ENCODE measurements at regions not wholly inside any gene's neighbourhood (a gene's known extent, or its start where the extent isn't known, plus 50 kb on each side); places are given as distances from the start of the nearest gene placed in this dataset.

GRCh38 chr17:28256881-28257280 is 62.1 kb upstream of the TMEM97 start (continued):
- TF ChIP-seq REST (IDR thresholded peaks at IDR 0.05; ENCODE audit: unreplicated experiment), result no peak
- TF ChIP-seq ZNF114 (CRISPR knock-in tag; IDR thresholded peaks at IDR 0.05), result no peak
- no peak for TF ChIP-seq POLR2AphosphoS5 (IDR thresholded peaks at IDR 0.05; ENCODE audit: low read depth)
- no peak for TF ChIP-seq CTCF (conservative IDR thresholded peaks at IDR 0.05; ENCODE audit: low read depth in 2 of 2)

- Histone ChIP-seq H3K79me2 (replicated peaks; ENCODE audit: insufficient read depth) (no peaks in the 10 kb centered on the region), H2AFZ (no peak overlapping the region), H3K4me1 (ENCODE audit: insufficient read depth) (no peaks in the 10 kb centered on the region), H3K4me2 (no peak overlapping the region), H3K9me2 (ENCODE audit: insufficient read depth) (peaks cover 14% of the 10 kb centered on the region; the same call in 1 of the 2 replicates), H3K27ac (ENCODE audit: low read depth) (no peak overlapping the region), H4K20me1 (replicated peaks; ENCODE audit: insufficient read depth) (no peaks in the 10 kb centered on the region), H3K4me3 (no peak overlapping the region), H3K27me3 (ENCODE audit: insufficient read depth) (no peaks in the 10 kb centered on the region), H3F3A (replicated peaks; ENCODE audit: low read depth) (no peaks in the 10 kb centered on the region), H3K36me3 (ENCODE audit: insufficient read depth) (peaks cover 10% of the 10 kb centered on the region; the same call in 1 of the 2 replicates)
- Mint-ChIP-seq H3K36me3 (ENCODE audit: low read depth) (peaks cover 17% of the 10 kb centered on the region), H3K4me1 (peaks cover 2% of the 10 kb centered on the region; the same call in 1 of the 3 replicates), H3K27me3 (ENCODE audit: insufficient read depth, low read depth, poor library complexity) (peaks cover 4% of the 10 kb centered on the region), H3K4me3 (no peak overlapping the region), H3K9me3 (peaks cover 27% of the 10 kb centered on the region), H3K27ac (no peak overlapping the region)
- no peak for ATAC-seq
- no peak for DNase-seq (ENCODE audit: low spot score)
- TF ChIP-seq EZH2 (IDR thresholded peaks at IDR 0.05; ENCODE audit: low read depth, unreplicated experiment), result no peak
- no peak for TF ChIP-seq STAT1 (IDR thresholded peaks at IDR 0.05; ENCODE audit: unreplicated experiment)
- no peak for TF ChIP-seq ZNF114 (CRISPR knock-in tag; IDR thresholded peaks at IDR 0.05)
- TF ChIP-seq POLR2AphosphoS5 (IDR thresholded peaks at IDR 0.05; ENCODE audit: low read depth), result no peak
- no peak for TF ChIP-seq NANOG (IDR thresholded peaks at IDR 0.05; ENCODE audit: borderline replicate concordance)
- no peak for TF ChIP-seq CREB1 (CRISPR knock-in tag; IDR thresholded peaks at IDR 0.05; ENCODE audit: low read depth)
- TF ChIP-seq, protein P1, sequence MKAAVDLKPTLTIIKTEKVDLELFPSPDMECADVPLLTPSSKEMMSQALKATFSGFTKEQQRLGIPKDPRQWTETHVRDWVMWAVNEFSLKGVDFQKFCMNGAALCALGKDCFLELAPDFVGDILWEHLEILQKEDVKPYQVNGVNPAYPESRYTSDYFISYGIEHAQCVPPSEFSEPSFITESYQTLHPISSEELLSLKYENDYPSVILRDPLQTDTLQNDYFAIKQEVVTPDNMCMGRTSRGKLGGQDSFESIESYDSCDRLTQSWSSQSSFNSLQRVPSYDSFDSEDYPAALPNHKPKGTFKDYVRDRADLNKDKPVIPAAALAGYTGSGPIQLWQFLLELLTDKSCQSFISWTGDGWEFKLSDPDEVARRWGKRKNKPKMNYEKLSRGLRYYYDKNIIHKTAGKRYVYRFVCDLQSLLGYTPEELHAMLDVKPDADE (IDR thresholded peaks at IDR 0.05), result no peak
- TF ChIP-seq REST (IDR thresholded peaks at IDR 0.05; ENCODE audit: unreplicated experiment), result no peak
Observed at GRCh38 chr17:28258347-28258887, 60.6 kb upstream of the TMEM97 start.

Measured in GM23338 (cell line).